ENCODE measurements at regions not wholly inside any gene's neighbourhood (a gene's known extent, or its start where the extent isn't known, plus 50 kb on each side); places are given as distances from the start of the nearest gene placed in this dataset.

GRCh38 chr1:36579039-36579438 is 96.3 kb upstream of the CSF3R start:
- TF ChIP-seq POLR2AphosphoS5 (IDR thresholded peaks at IDR 0.05) (no peak), CTCF (IDR thresholded peaks at IDR 0.05) (no peak), EP300 (IDR thresholded peaks at IDR 0.05; ENCODE audit: low read depth) (no peak), POLR2A (IDR thresholded peaks at IDR 0.05) (no peak)

Data from transverse colon (tissue), 4 donors.